ENCODE measurements at regions not wholly inside any gene's neighbourhood (a gene's known extent, or its start where the extent isn't known, plus 50 kb on each side); places are given as distances from the start of the nearest gene placed in this dataset.

- WGBS (ENCODE audit: low lambda C conversion rate, missing lambda C conversion rate): 84% methylated on average over 2 of the region's 2 CpGs
- Histone ChIP-seq H2AFZ (no peak overlapping the region), H3K9me3 (ENCODE audit: low read depth) (no peaks in the 10 kb centered on the region)
Measured at GRCh38 chr13:20285530-20285929, 53.4 kb upstream of the GJB6 start.

More at GRCh38 chr13:20285530-20285929, 53.4 kb upstream of the GJB6 start:
- no peaks in the 10 kb centered on the region for H3K4me1 ChIP-seq (ENCODE audit: insufficient read depth)
- no peaks in the 10 kb centered on the region for H3K79me2 ChIP-seq
- no peak overlapping the region for H3K27ac ChIP-seq
- no peak overlapping the region for H3K4me2 ChIP-seq
- H4K20me1 ChIP-seq (ENCODE audit: insufficient read depth, poor library complexity, severe bottlenecking): no peaks in the 10 kb centered on the region
- no peak for TF ChIP-seq EZH2phosphoT487 (IDR thresholded peaks at IDR 0.05; ENCODE audit: low read depth, severe bottlenecking, unreplicated experiment)
- no peak for TF ChIP-seq EZH2 (IDR thresholded peaks at IDR 0.05; ENCODE audit: borderline replicate concordance)
- H3K4me3 ChIP-seq: no peak overlapping the region
- DNase-seq (ENCODE audit: low spot score): no peak
- H3K9me2 ChIP-seq (replicated peaks; ENCODE audit: insufficient read depth): no peaks in the 10 kb centered on the region
- no peaks in the 10 kb centered on the region for H3K27me3 ChIP-seq
- H3K36me3 ChIP-seq (replicated peaks; ENCODE audit: insufficient read depth, low read depth): no peaks in the 10 kb centered on the region

Measured in hepatocyte (in vitro differentiated cells).